Subcutaneous abdominal adipose tissue (tissue), 5 donors: ENCODE measurements at regions not wholly inside any gene's neighbourhood (a gene's known extent, or its start where the extent isn't known, plus 50 kb on each side); places are given as distances from the start of the nearest gene placed in this dataset.

Experiments used
- H3K27ac ChIP-seq: one replicate; pipeline ENCODE4 v1.7.0; 2013; ENCODE audit warnings: low read depth, mild to moderate bottlenecking, inconsistent platforms, low read length, moderate library complexity
- H3K27me3 ChIP-seq, 5 donors: one replicate each; pipeline ENCODE4 v1.7.0; 2013; ENCODE audit warnings: low read length in 5 of 5, inconsistent platforms in 1 of 5; ENCODE audit not compliant: control insufficient read depth in 5 of 5, insufficient read depth in 4 of 5
- H3K36me3 ChIP-seq, 5 donors: one replicate each; pipeline ENCODE4 v1.7.0; 2013; ENCODE audit warnings: low read length in 5 of 5; ENCODE audit not compliant: control insufficient read depth in 5 of 5, insufficient read depth in 5 of 5
- H3K4me1 ChIP-seq, 5 donors: one replicate each; pipeline ENCODE4 v1.7.0; 2013; ENCODE audit warnings: low read length in 5 of 5, mild to moderate bottlenecking in 3 of 5, moderate library complexity in 1 of 5; ENCODE audit not compliant: control insufficient read depth in 5 of 5, insufficient read depth in 5 of 5
- H3K4me3 ChIP-seq, 5 donors: one replicate each; pipeline ENCODE4 v1.7.0; 2013; ENCODE audit warnings: low read length in 5 of 5, low read depth in 1 of 5
- H3K9ac ChIP-seq, 5 donors: one replicate each; pipeline ENCODE4 v1.7.0; 2013; ENCODE audit warnings: low read length in 5 of 5, mild to moderate bottlenecking in 4 of 5, moderate library complexity in 3 of 5
- H3K9me3 ChIP-seq, 5 donors: one replicate each; pipeline ENCODE4 v1.7.0; 2013; ENCODE audit warnings: low read length in 5 of 5; ENCODE audit not compliant: control insufficient read depth in 5 of 5
- donor health status: healthy.
- donor health status: healthy.
- donor health status: healthy.
- donor health status: healthy.
- donor health status: healthy.

DNA sequence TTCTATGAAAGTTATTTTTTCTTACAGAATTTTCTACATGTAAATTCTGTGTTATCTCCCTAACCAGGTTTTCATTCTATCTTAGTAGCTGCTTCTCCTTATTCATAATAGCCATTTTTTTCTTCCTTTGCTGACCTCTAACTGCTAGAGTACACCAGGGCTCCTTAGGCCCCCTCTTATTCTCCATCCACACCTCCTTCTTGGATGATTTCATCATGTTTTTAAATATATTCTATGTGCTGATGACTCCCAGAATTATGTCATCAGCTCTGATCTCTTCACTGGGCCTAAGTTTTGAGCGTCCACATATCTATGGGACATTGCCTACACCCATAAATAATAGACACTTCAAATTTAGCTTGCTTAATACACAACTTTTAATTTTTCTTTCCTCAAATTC lies 721.5 kb downstream of the SLC16A7 start:
- no peak overlapping the region for H3K27ac ChIP-seq
- peaks cover 0 to 2% (median 0%) of the 10 kb centered on the region in 5 donors for H3K9me3 ChIP-seq
- no peak overlapping the region for H3K9ac ChIP-seq
- H3K4me1 ChIP-seq: no peaks in the 10 kb centered on the region
- no peak overlapping the region for H3K4me3 ChIP-seq
- H3K27me3 ChIP-seq: no peaks in the 10 kb centered on the region
- H3K36me3 ChIP-seq: no peaks in the 10 kb centered on the region

DNA sequence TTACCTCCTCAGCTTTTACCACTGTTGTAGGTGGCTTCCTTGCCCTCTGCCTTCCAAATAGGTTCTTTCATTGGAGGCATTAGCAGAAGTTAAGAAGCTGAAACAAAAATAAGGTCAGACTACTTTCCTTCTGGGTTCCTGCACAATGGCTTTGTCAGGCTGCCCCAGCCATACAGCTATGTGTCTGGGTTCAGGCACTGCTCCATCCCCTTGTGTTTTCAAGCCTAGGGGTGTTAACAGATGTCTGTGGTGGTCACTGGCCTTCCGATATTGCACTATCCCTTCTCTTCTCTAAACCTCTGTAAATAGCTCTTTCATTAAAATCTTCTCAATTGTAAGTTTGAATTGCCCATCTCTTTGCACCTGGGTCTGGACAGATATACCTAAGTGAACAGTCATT lies 728.9 kb downstream of the SLC16A7 start:
- H3K27ac ChIP-seq: no peak overlapping the region

DNA sequence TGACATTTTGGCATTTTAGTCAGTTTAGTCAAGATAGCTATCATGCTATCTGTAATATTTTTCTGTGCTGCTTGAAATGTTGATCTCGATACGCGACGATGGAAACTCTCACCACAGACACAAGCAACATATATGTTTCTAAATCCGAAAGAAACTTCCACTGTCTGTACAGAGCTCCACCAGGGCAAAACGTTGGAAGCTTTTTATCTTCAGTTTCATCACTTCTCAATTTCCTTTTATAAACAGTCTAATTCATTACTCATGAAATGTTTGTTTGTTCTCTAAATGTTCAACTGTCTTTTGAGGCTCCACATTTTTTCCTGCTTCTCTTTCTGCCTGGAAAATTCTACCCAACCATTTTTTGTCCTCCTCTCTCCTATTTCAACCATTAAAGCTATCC lies 737.6 kb downstream of the SLC16A7 start:
- Histone ChIP-seq H3K9ac (no peak overlapping the region), H3K4me3 (no peak overlapping the region), H3K27ac (no peak overlapping the region), H3K4me1 (no peaks in the 10 kb centered on the region), H3K27me3 (no peaks in the 10 kb centered on the region), H3K36me3 (no peaks in the 10 kb centered on the region), H3K9me3 (no peaks in the 10 kb centered on the region)

More for the DNA sequence above, 728.9 kb downstream of the SLC16A7 start:
- Histone ChIP-seq H3K36me3 (no peaks in the 10 kb centered on the region), H3K9me3 (no peaks in the 10 kb centered on the region), H3K9ac (no peak overlapping the region), H3K27me3 (no peaks in the 10 kb centered on the region), H3K4me3 (no peak overlapping the region), H3K4me1 (no peaks in the 10 kb centered on the region)

DNA sequence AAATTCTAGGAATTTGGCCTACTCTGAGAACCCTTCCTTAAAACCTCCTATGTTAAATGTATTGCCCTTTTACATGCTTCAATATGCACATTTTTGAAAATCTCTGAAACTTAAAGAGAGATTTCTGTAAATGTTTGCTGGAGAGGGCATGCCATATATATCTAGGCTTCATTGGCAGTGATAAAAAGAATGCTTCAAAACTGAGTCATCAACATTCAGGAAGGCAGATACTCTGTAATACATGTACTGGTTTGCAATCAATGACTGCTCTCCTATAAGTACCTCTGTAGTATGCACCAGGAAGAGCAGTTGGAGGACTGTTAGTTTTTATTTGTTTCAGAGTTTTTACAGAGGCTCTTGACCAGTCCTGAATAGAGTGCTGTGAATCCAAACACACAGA lies 739.9 kb downstream of the SLC16A7 start:
- no peak overlapping the region for H3K27ac ChIP-seq
- no peaks in the 10 kb centered on the region for H3K27me3 ChIP-seq
- no peak overlapping the region for H3K4me3 ChIP-seq
- no peak overlapping the region for H3K9ac ChIP-seq
- no peaks in the 10 kb centered on the region for H3K36me3 ChIP-seq
- no peaks in the 10 kb centered on the region for H3K9me3 ChIP-seq
- H3K4me1 ChIP-seq: no peaks in the 10 kb centered on the region

DNA sequence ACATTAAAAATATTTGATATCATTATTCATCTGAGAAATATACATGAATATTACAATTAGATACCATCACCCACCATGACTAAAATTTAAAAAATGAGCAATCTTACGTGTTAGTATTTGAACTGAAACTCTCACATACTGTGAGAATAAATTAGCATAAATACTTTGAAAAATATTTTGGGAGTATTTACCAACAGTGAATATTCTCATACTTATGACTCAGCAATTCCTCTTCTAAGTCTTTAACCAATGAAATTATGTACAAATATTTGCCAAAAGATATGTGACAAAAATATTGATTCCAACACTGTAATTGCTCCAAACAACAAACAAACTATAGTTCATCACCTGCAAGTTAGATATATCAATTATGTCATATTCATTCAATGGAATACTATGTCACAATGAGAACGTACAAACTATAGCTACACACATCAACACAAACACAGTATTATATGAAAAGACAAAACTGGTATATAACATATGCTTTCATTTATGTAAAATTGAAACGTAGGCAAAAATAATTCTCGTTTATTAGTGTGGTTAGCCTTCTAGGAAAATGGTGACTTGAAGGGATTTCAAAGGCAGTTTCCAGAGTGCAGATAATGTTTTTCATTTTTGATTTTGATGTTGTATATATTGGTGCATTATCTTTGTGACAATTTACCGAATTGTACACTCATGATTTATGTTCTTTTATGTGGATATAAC lies 742.2 kb downstream of the SLC16A7 start:
- Histone ChIP-seq H3K27me3 (no peaks in the 10 kb centered on the region), H3K4me3 (no peak overlapping the region), H3K27ac (no peak overlapping the region), H3K9ac (no peak overlapping the region), H3K4me1 (no peaks in the 10 kb centered on the region), H3K9me3 (no peaks in the 10 kb centered on the region), H3K36me3 (no peaks in the 10 kb centered on the region)

DNA sequence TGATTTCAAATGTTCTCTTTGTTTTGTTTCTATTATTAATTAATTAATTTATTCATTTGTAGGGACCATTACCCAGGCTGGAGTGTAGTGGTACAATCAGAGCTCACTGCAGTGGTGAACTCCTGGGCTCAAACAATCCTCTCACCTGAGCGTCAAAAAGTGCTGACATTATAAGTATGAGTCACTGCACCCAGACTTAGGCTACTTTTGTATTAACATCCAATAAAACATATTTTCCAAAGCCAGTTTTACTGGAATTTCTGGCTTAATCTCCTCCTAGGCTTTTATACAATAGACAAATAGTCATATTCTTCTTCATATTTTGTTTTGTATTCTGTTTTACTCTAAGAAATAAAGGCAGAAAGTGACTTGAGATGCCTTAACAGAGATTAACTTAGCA lies 749.6 kb downstream of the SLC16A7 start:
- no peaks in the 10 kb centered on the region for H3K4me1 ChIP-seq
- no peak overlapping the region for H3K27ac ChIP-seq
- H3K9ac ChIP-seq: no peak overlapping the region

DNA sequence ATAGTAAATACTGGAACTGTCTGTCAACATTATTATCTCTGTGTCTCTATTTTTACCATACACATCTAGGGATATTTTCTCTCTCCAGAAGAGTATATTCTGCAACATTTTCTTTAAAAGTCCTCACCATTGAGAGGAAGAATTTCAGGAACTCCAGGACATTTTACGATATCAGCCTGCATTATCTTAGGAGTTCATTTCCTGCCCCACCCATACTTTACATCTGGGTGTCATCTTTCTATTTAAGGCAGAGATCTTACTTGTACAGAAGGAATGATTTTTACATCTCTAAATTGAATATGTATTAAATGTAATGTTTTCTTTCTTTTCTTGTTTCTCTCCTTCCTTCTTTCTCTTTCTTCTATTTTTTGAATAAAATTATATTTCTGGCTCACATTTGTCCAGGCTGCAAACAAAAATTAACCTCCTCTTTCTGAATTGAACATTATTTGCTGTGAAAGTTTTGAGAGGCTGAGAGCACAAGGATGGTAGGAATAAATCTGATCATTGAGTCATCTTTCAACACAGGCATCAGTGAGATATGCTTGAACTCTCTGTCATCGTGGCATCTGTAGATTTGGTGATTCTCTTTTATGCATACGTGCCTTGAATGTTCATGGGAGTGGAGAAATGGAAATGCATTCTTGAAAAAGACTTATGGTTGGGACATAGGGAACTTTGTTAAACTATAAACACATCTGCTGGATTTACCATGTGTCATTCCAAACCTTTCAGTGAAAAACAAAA lies 753.6 kb downstream of the SLC16A7 start:
- H3K4me1 ChIP-seq: no peaks in the 10 kb centered on the region
- no peaks in the 10 kb centered on the region for H3K9me3 ChIP-seq
- no peak overlapping the region for H3K4me3 ChIP-seq
- no peak overlapping the region for H3K9ac ChIP-seq
- no peaks in the 10 kb centered on the region for H3K27me3 ChIP-seq
- no peak overlapping the region for H3K27ac ChIP-seq
- H3K36me3 ChIP-seq: no peaks in the 10 kb centered on the region

More for the DNA sequence above, 749.6 kb downstream of the SLC16A7 start:
- Histone ChIP-seq H3K36me3 (no peaks in the 10 kb centered on the region), H3K9me3 (no peaks in the 10 kb centered on the region), H3K4me3 (no peak overlapping the region), H3K27me3 (no peaks in the 10 kb centered on the region)

DNA sequence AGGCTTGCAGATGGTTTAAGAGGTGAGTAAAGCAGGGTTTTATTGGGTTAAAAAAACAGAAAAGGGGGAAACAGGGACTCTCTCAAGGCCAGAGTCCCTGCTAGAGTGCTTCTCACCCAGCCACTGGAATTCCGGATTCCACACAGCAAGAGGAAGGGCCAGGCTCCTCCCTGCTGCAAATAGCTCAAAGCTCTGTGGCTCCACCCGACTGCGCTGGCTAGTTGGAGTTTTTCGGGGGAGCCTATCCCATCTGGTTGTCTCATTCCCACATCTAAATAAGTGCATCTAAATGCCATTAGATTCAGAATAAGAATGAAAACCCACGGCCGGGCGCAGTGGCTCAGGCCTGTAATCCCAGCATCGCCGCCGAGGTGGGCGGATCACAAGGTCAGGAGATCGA lies 791.5 kb downstream of the SLC16A7 start:
- Histone ChIP-seq H3K9ac (no peak overlapping the region), H3K36me3 (no peaks in the 10 kb centered on the region), H3K27ac (no peak overlapping the region), H3K4me1 (no peaks in the 10 kb centered on the region), H3K9me3 (peaks cover 0 to 7% (median 0%) of the 10 kb centered on the region in 5 donors), H3K4me3 (no peak overlapping the region), H3K27me3 (no peaks in the 10 kb centered on the region)

DNA sequence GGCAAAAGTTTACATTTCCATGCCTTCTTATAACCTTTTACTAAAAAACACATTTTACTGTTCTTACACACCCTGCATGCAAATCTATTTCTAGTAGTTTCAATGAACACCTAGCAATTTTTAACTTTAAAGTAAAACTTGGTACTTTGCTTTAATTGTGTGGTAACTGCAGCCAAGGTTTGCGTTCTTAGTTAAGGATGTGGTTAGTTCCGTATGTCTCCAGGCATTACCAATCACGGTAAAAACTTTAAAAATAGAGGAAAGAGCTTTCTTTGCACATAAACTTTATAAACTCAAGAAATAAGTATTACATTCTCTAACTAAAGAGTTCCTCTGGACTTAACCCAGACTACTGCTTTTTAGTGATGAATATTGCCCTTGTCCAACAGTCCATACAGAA lies 795.2 kb downstream of the SLC16A7 start:
- Histone ChIP-seq H3K9me3 (peaks cover 0 to 7% (median 0%) of the 10 kb centered on the region in 5 donors), H3K27me3 (no peaks in the 10 kb centered on the region), H3K36me3 (no peaks in the 10 kb centered on the region), H3K9ac (no peak overlapping the region), H3K4me3 (no peak overlapping the region), H3K27ac (no peak overlapping the region), H3K4me1 (no peaks in the 10 kb centered on the region)

DNA sequence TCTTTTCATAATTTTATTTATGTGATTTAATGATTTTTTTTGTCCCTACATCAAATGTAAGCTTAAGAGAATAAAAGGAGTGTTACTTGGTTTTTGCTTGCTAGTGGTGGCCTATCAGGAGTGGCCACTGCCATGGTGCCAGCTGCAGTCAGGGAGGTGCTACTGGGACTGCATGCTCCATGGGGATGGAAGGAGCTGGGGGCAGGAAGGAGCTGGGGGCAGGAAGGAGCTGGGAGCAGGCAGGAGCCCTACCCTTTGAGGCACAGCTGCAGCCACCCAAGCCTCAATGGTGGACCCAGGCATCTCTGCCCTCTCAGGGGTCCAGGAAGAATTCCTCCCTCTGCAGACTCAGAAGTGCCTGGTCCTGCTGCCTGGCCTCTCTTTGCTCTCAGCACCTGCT lies 796.0 kb downstream of the SLC16A7 start:
- H3K4me1 ChIP-seq: no peaks in the 10 kb centered on the region
- no peaks in the 10 kb centered on the region for H3K36me3 ChIP-seq
- no peak overlapping the region for H3K9ac ChIP-seq

More for the DNA sequence above, 796.0 kb downstream of the SLC16A7 start:
- peaks cover 0 to 7% (median 0%) of the 10 kb centered on the region in 5 donors for H3K9me3 ChIP-seq
- no peak overlapping the region for H3K27ac ChIP-seq
- no peaks in the 10 kb centered on the region for H3K27me3 ChIP-seq
- H3K4me3 ChIP-seq: no peak overlapping the region
